GM19025 (cell line): ENCODE measurements at regions not wholly inside any gene's neighbourhood (a gene's known extent, or its start where the extent isn't known, plus 50 kb on each side); places are given as distances from the start of the nearest gene placed in this dataset.
"Not testable (repeated sequence)": the region's sequence is repeated elsewhere in the genome, so short reads cannot be mapped to it uniquely, and the experiment has no call there.

Experiments
- ATAC-seq: cut with Tn5 transposase; IDR thresholded peaks from one replicate; pipeline ENCODE4 v1.9.1; 2021; ENCODE audit warnings: mild to moderate bottlenecking, low read depth, moderate library complexity; ENCODE audit not compliant: unreplicated experiment

GRCh38 chr4:127020831-127021230 lies 611.9 kb upstream of the INTU start:
- ATAC-seq: not testable (repeated sequence)

GRCh38 chr4:127036296-127036695 lies 596.5 kb upstream of the INTU start:
- no peak for ATAC-seq

GRCh38 chr4:127045861-127046260 lies 586.9 kb upstream of the INTU start:
- no peak for ATAC-seq

GRCh38 chr4:127047930-127048329 lies 584.8 kb upstream of the INTU start:
- ATAC-seq: no peak

- no peak for ATAC-seq
These were observed 584.2 kb upstream of the INTU start for GRCh38 chr4:127048376-127049044.

GRCh38 chr4:127049526-127049925 lies 583.2 kb upstream of the INTU start:
- ATAC-seq: no peak

- no peak for ATAC-seq
These were observed 580.0 kb upstream of the INTU start for GRCh38 chr4:127052742-127053141.

- no peak for ATAC-seq
These were observed 577.4 kb upstream of the INTU start for GRCh38 chr4:127055357-127055756.

GRCh38 chr4:127069675-127070074 lies 563.1 kb upstream of the INTU start:
- no peak for ATAC-seq

- ATAC-seq: no peak
These were observed 561.3 kb upstream of the INTU start for GRCh38 chr4:127071443-127071842.

GRCh38 chr4:127080141-127080540 lies 552.6 kb upstream of the INTU start:
- ATAC-seq: no peak

- no peak for ATAC-seq
These were observed 551.7 kb upstream of the INTU start for GRCh38 chr4:127081041-127081440.

GRCh38 chr4:127082986-127083385 lies 549.8 kb upstream of the INTU start:
- ATAC-seq: no peak

GRCh38 chr4:127084666-127085065 lies 548.1 kb upstream of the INTU start:
- ATAC-seq: no peak

GRCh38 chr4:127097061-127097460 lies 535.7 kb upstream of the INTU start:
- no peak for ATAC-seq

GRCh38 chr4:127102361-127102760 lies 530.4 kb upstream of the INTU start:
- no peak for ATAC-seq

- ATAC-seq: no peak
These were observed 529.1 kb upstream of the INTU start for GRCh38 chr4:127103681-127104115.

GRCh38 chr4:127113844-127114362 lies 518.9 kb upstream of the INTU start:
- ATAC-seq: no peak

- ATAC-seq: no peak
These were observed 514.1 kb upstream of the INTU start for GRCh38 chr4:127118681-127119080.

GRCh38 chr4:127120441-127121090 lies 512.2 kb upstream of the INTU start:
- ATAC-seq: no peak

- ATAC-seq: no peak
These were observed 507.8 kb upstream of the INTU start for GRCh38 chr4:127124919-127125318.

- no peak for ATAC-seq
These were observed 506.0 kb upstream of the INTU start for GRCh38 chr4:127126718-127127117.
